ENCODE measurements at regions not wholly inside any gene's neighbourhood (a gene's known extent, or its start where the extent isn't known, plus 50 kb on each side); places are given as distances from the start of the nearest gene placed in this dataset.

DNA sequence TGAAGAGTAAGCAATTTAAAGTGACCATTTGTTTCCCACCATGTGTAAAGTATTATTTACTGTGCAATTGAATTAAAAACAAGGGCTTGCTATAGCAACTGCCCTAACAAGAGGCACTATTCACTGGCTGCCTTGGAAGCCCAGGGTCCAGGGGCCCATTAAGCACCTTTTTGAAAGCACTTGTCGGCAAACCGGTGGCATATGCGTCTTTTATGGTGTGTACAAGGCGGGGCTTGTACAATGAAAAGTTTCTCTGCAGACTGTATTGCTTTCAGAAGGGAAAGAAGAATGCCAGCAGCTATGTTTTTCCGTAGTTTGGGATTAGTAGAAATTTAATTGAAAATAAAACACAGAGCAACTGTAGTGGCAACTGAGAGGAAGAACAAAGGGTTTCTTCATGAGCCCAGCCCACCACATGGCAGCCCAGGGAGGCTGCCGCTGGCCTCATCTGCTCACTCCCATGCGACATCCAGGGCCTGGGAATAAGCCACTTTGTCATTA lies 279.5 kb upstream of the PARD3B start:
- TF ChIP-seq EP300 (IDR thresholded peaks at IDR 0.05): no peak
- TF ChIP-seq, protein P1, sequence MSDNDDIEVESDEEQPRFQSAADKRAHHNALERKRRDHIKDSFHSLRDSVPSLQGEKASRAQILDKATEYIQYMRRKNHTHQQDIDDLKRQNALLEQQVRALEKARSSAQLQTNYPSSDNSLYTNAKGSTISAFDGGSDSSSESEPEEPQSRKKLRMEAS (IDR thresholded peaks at IDR 0.05): no peak
- TF ChIP-seq, protein P2, sequence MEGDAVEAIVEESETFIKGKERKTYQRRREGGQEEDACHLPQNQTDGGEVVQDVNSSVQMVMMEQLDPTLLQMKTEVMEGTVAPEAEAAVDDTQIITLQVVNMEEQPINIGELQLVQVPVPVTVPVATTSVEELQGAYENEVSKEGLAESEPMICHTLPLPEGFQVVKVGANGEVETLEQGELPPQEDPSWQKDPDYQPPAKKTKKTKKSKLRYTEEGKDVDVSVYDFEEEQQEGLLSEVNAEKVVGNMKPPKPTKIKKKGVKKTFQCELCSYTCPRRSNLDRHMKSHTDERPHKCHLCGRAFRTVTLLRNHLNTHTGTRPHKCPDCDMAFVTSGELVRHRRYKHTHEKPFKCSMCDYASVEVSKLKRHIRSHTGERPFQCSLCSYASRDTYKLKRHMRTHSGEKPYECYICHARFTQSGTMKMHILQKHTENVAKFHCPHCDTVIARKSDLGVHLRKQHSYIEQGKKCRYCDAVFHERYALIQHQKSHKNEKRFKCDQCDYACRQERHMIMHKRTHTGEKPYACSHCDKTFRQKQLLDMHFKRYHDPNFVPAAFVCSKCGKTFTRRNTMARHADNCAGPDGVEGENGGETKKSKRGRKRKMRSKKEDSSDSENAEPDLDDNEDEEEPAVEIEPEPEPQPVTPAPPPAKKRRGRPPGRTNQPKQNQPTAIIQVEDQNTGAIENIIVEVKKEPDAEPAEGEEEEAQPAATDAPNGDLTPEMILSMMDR (IDR thresholded peaks at IDR 0.05): no peak
